ENCODE measurements at regions not wholly inside any gene's neighbourhood (a gene's known extent, or its start where the extent isn't known, plus 50 kb on each side); places are given as distances from the start of the nearest gene placed in this dataset.

- no peak for TF ChIP-seq POLR2A (IDR thresholded peaks at IDR 0.05; ENCODE audit: low read depth, low read length)
- TF ChIP-seq CTCF (conservative IDR thresholded peaks at IDR 0.05; ENCODE audit: low read depth, low read length), result no peak
- no peak for TF ChIP-seq SMC3 (IDR thresholded peaks at IDR 0.05; ENCODE audit: low read depth, low read length)
- no peak for TF ChIP-seq CEBPB (IDR thresholded peaks at IDR 0.05; ENCODE audit: low read depth, low read length)
- TF ChIP-seq MAZ (IDR thresholded peaks at IDR 0.05; ENCODE audit: borderline replicate concordance, low read depth, low read length), result no peak
Measured at GRCh38 chr19:30214651-30215051, 157.5 kb upstream of the ZNF536 start.

Measured in IMR-90 (cell line).